ENCODE measurements at regions not wholly inside any gene's neighbourhood (a gene's known extent, or its start where the extent isn't known, plus 50 kb on each side); places are given as distances from the start of the nearest gene placed in this dataset.
"Not testable (repeated sequence)": the region's sequence is repeated elsewhere in the genome, so short reads cannot be mapped to it uniquely, and the experiment has no call there.

DNA sequence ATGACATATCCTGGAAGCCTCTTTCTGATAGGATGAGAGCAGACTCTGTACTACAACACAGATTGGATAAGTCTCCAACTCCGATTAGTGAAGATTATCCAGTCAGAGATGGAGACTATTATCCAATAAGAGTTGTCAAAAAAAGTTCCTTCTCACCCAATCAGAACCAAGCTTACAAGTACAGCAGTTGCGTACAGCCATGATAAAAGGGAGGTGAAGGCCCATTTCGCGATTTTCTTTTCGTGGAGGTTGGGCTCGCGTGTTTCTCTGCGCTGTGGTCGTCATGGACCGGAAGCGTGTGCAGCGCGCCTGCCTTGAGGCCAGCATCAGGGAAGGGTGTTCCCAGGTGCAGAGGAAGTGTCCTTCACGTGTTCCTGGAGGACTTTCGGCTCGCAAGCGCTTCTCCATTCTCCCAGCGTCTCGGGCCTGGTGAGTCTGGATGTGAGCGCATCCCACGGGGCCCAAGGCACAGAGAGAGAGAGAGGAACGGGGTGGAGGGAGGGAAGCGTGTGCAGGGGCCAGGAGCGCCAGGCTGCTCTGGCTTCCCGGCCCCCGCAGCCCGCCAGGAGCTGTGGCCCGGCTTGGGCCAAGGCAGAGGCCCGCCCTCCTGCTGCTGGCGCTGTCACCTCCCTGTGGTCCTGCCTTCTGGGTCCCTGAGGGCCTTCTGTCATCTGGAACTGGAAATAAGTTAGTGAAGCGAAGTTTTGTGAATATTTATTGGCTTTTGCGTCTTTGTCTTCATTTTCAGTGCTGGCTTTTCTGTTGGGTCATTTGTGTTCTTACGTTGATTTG, 53.9 kb downstream of the CDRT15L2 start:
- H3K27me3 Mint-ChIP-seq, POLR2A ChIA-PET, H3K4me1 Mint-ChIP-seq: not testable (repeated sequence)

DNA sequence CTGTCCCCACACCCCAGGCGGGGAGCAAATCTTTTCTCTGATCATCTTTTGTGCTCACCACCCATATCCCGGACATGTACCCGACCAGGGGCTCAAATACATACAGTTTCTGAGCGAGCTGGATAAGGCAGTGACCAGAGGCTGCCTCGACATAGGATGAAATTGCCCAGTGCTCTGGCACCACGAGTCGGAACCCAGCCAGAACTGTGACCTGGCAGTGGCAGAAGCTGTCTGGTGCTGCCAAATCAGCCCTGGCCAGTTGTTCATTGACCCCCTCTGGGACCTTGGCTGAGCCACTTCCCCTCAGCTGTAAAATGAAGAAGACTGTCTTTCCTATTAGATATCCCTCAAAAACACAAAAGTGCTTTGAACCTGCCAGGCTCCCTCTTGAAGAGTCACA, 60.6 kb downstream of the CDRT15L2 start:
- H3K9me3 Mint-ChIP-seq, POLR2A ChIA-PET, DNase-seq, ATAC-seq, H3K4me1 Mint-ChIP-seq, H3K27ac Mint-ChIP-seq, H3K4me3 Mint-ChIP-seq, H3K27me3 Mint-ChIP-seq, H3K36me3 Mint-ChIP-seq: not testable (repeated sequence)

More for the DNA sequence above, 53.9 kb downstream of the CDRT15L2 start:
- not testable (repeated sequence) for ATAC-seq, H3K36me3 Mint-ChIP-seq, H3K9me3 Mint-ChIP-seq, H3K27ac Mint-ChIP-seq, DNase-seq, H3K4me3 Mint-ChIP-seq

- Mint-ChIP-seq H3K27me3 (peaks cover 1 to 11% (median 5%) of the 10 kb centered on the region in 5 donors), H3K4me1 (peaks cover 0 to 28% (median 3%) of the 10 kb centered on the region in 4 donors)
- POLR2A ChIA-PET, H3K9me3 Mint-ChIP-seq, H3K36me3 Mint-ChIP-seq, H3K27ac Mint-ChIP-seq, H3K4me3 Mint-ChIP-seq: not testable (repeated sequence)
- peak in 2 of 10 donors; percentile 3 to 5 for DNase-seq
- ATAC-seq = peak in 1 of 2 donors; percentile 50
Measured at GRCh38 chr17:20646661-20647272, 67.2 kb downstream of the CDRT15L2 start.

DNA sequence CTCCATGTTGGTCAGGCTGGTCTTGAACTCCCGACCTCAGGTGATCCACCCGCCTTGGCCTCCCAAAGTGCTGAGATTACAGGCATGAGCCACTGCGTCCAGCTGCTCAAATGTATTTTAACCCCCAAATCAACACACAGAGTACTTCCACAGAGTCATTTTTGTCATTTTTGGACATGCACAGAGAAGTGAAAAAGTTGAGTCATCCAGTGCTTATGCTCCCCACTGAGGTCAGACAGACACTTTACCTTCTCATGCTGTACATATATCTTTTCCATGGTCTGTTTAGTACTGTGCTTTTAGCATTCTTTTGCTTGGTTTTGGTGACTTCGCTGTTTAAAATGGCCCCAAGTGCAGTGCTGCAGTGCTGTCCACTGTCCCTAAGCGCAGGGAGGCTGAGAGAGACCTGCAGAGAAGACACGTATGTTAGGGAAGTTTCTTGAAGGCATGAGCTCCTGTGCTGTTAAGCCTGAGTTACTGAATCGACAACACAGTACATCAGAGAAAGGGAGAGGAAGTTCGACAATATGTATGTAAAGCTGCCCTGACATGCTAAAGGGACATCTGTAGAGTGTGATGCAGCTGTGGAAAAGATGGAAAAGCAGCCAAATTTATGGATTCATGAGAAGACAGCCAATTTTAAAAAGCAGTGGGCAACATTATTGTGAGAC, 69.7 kb downstream of the CDRT15L2 start:
- Mint-ChIP-seq H3K27me3 (peaks cover 1 to 11% (median 5%) of the 10 kb centered on the region in 5 donors), H3K27ac (peak overlapping the region in 1 of 10 donors; percentile 43), H3K4me1 (peaks cover 0 to 30% (median 4%) of the 10 kb centered on the region in 4 donors)
- DNase-seq, H3K9me3 Mint-ChIP-seq, H3K4me3 Mint-ChIP-seq, POLR2A ChIA-PET, ATAC-seq, H3K36me3 Mint-ChIP-seq: not testable (repeated sequence)

DNA sequence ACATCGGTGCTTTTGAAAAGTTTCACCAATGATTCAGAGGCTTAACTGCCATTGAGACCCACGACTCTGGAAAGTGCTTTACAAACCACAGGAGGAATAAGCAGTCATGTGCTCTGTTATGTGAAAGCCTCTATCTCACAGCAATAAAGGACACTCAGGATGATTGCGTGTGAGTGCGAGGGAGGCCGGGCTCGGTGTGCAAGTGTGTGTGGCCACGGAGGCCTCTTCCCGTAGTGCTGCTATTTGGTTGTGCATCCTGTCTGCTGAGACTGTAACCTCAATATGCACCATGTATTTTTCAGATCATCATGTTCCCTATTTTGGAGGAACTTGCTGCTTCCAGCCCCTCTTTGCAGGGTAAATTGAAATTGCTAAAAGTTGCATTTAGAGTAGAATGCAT, 71.5 kb downstream of the CDRT15L2 start:
- H3K4me1 Mint-ChIP-seq = peaks cover 0 to 28% (median 4%) of the 10 kb centered on the region in 4 donors
- H3K27me3 Mint-ChIP-seq = peaks cover 0 to 11% (median 5%) of the 10 kb centered on the region in 5 donors
- ATAC-seq, H3K9me3 Mint-ChIP-seq, POLR2A ChIA-PET, H3K4me3 Mint-ChIP-seq, H3K36me3 Mint-ChIP-seq, H3K27ac Mint-ChIP-seq: not testable (repeated sequence)
- DNase-seq = peak in 1 of 10 donors; percentile 2

DNA sequence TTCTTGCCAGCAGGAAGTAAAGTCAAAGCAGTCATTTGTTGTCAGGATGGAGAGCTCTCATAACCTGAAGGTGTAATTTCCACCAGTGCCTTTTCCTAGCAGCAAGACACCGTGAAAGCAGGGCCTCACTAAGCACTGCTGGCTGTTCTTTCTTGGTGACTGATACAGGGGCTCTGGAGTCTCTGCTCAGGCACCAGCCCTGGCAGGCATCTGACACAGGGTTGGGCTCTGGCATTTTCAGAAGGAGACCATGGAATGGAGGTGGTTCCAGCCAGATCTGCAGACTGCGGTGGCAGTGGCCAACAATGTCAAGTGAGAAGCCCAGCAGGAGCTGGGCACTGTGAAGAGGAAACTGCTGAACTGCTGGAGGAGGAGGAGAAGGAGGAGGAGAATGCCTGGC, 72.2 kb downstream of the CDRT15L2 start:
- not testable (repeated sequence) for DNase-seq
- peak overlapping the region in 1 of 10 donors; percentile 71 for H3K27ac Mint-ChIP-seq

GRCh38 chr17:20653391-20653790, 73.9 kb downstream of the CDRT15L2 start:
- H3K4me3 Mint-ChIP-seq, DNase-seq, H3K27ac Mint-ChIP-seq, POLR2A ChIA-PET, H3K27me3 Mint-ChIP-seq, H3K9me3 Mint-ChIP-seq, ATAC-seq, H3K36me3 Mint-ChIP-seq: not testable (repeated sequence)
- peaks cover 0 to 24% (median 4%) of the 10 kb centered on the region in 4 donors for H3K4me1 Mint-ChIP-seq

More for the DNA sequence above, 72.2 kb downstream of the CDRT15L2 start:
- POLR2A ChIA-PET, H3K36me3 Mint-ChIP-seq, ATAC-seq, H3K4me3 Mint-ChIP-seq, H3K9me3 Mint-ChIP-seq, H3K27me3 Mint-ChIP-seq: not testable (repeated sequence)
- peaks cover 0 to 26% (median 4%) of the 10 kb centered on the region in 4 donors for H3K4me1 Mint-ChIP-seq

DNA sequence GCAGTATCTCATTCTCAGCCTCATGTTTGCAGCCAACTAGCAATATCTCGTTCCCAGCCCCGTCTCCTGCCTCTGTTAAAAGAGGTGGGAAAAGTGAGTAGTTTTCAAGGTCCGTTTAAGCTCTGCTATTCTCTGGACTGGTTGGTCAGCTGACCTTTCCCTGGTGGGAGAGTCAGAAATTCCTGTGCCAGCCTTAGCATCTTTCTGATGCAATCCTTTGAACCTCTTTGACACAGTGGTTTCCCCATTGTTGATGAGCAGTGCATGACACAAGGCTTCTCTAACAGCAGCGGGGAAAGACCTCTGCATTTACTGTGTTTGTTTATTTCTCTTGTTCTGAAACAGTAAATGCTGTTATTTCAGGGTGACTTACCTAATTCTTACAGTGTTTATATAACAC, 74.6 kb downstream of the CDRT15L2 start:
- DNase-seq, H3K27ac Mint-ChIP-seq, H3K27me3 Mint-ChIP-seq, H3K36me3 Mint-ChIP-seq, H3K9me3 Mint-ChIP-seq, H3K4me3 Mint-ChIP-seq, ATAC-seq, POLR2A ChIA-PET: not testable (repeated sequence)
- H3K4me1 Mint-ChIP-seq = peaks cover 0 to 23% (median 4%) of the 10 kb centered on the region in 4 donors

DNA sequence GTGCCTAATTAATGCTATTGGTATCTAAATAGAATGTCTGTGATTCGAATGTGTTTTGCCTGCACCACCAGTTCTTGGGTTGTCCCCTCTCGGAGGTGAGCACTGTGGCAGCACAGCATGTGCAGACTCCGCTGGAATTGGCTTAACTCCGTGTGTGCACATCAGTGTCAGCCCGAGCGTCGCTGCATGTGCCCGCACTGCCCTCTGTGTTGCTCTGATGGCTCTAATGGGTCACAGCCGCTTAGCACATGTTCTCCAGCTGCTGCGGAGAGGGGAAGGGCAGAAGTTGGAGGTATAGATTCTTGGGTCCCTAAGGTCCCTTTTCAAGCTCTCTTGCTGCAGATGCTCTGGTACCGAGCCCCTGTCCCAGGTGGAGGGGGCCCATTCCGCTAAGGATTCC, 75.1 kb downstream of the CDRT15L2 start:
- H3K27ac Mint-ChIP-seq, H3K27me3 Mint-ChIP-seq: not testable (repeated sequence)
- peaks cover 0 to 18% (median 4%) of the 10 kb centered on the region in 4 donors for H3K4me1 Mint-ChIP-seq

DNA sequence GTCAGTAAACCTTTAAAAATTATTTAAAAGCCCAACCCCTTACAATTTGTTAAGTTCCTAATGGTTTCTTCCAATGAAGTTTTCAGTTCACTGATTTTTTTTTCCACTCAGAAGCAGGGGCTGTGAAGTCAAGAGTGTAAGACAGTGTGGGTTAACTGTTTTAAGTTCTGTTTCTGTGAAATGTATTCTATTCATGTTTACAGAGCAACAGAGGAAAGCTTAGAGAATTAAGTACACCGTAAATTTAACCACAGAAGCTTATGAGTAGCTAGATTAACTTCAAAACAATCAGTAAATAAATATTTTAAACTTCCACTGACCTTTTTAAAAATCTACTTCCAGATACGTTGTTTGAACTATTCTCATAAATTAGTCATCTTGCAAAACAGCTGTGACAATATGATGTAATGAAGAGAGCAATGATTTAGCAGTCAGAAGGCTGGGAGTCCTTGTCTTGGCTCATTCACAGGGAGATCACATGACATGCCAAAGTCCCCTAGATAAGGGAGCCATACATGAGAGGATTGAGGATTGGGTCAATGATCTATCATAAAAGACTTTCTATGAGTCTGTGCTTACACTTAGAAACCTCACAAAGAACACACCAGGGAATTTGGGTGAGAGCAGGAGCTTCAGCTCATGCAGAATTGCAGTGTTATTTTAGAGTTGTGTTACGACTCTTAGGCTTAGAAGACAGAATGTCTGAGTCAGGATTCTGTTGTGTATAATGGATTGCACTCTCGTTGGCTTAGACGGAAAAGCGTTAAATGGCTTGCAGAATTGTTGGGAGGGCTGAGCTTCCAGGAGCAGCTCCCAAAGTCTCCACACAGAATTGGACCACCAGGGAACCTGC, 85.8 kb downstream of the CDRT15L2 start:
- H3K36me3 Mint-ChIP-seq, H3K27me3 Mint-ChIP-seq, ATAC-seq, H3K4me3 Mint-ChIP-seq, DNase-seq, H3K9me3 Mint-ChIP-seq, H3K4me1 Mint-ChIP-seq, H3K27ac Mint-ChIP-seq, POLR2A ChIA-PET: not testable (repeated sequence)

More for the DNA sequence above, 75.1 kb downstream of the CDRT15L2 start:
- ATAC-seq, H3K36me3 Mint-ChIP-seq, POLR2A ChIA-PET, H3K4me3 Mint-ChIP-seq, DNase-seq, H3K9me3 Mint-ChIP-seq: not testable (repeated sequence)

- H3K4me3 Mint-ChIP-seq, ATAC-seq, H3K9me3 Mint-ChIP-seq, H3K4me1 Mint-ChIP-seq, H3K36me3 Mint-ChIP-seq, H3K27me3 Mint-ChIP-seq, DNase-seq, POLR2A ChIA-PET: not testable (repeated sequence)
- H3K27ac Mint-ChIP-seq = peak overlapping the region in 1 of 10 donors; percentile 22
Measured at GRCh38 chr17:20666689-20667088, 87.2 kb downstream of the CDRT15L2 start.

- H3K27ac Mint-ChIP-seq, H3K27me3 Mint-ChIP-seq, H3K36me3 Mint-ChIP-seq, DNase-seq, H3K4me3 Mint-ChIP-seq, H3K4me1 Mint-ChIP-seq, H3K9me3 Mint-ChIP-seq, ATAC-seq, POLR2A ChIA-PET: not testable (repeated sequence)
Measured at GRCh38 chr17:20667712-20668111, 88.2 kb downstream of the CDRT15L2 start.

All from naive thymus-derived CD8-positive, alpha-beta T cell (primary cell).